ENCODE measurements at regions not wholly inside any gene's neighbourhood (a gene's known extent, or its start where the extent isn't known, plus 50 kb on each side); places are given as distances from the start of the nearest gene placed in this dataset.

DNA sequence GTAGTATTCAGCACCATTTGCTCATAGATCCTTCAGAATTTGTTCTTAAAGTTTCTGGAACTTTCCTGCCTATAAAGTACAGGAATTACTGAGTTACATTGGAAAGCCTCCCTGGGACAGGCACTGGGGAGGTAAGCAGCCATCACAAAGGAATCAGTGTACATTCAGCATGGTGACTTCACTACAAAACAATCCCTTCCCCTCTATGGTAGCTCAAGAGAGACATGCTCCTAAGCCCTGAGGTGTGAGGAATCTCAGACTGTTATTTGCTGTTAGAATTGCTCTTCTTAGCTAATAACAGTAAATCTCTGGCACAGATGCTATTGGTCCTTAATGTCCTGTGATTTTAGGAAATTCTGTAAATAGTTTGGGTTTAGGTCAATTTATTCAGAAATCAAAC, 1898.0 kb upstream of the PCDH7 start (continued):
- TF ChIP-seq, protein P1, sequence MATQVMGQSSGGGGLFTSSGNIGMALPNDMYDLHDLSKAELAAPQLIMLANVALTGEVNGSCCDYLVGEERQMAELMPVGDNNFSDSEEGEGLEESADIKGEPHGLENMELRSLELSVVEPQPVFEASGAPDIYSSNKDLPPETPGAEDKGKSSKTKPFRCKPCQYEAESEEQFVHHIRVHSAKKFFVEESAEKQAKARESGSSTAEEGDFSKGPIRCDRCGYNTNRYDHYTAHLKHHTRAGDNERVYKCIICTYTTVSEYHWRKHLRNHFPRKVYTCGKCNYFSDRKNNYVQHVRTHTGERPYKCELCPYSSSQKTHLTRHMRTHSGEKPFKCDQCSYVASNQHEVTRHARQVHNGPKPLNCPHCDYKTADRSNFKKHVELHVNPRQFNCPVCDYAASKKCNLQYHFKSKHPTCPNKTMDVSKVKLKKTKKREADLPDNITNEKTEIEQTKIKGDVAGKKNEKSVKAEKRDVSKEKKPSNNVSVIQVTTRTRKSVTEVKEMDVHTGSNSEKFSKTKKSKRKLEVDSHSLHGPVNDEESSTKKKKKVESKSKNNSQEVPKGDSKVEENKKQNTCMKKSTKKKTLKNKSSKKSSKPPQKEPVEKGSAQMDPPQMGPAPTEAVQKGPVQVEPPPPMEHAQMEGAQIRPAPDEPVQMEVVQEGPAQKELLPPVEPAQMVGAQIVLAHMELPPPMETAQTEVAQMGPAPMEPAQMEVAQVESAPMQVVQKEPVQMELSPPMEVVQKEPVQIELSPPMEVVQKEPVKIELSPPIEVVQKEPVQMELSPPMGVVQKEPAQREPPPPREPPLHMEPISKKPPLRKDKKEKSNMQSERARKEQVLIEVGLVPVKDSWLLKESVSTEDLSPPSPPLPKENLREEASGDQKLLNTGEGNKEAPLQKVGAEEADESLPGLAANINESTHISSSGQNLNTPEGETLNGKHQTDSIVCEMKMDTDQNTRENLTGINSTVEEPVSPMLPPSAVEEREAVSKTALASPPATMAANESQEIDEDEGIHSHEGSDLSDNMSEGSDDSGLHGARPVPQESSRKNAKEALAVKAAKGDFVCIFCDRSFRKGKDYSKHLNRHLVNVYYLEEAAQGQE (IDR thresholded peaks at IDR 0.05; ENCODE audit: unreplicated experiment): no peak
- no peak for TF ChIP-seq CREB1 (CRISPR knock-in tag; IDR thresholded peaks at IDR 0.05; ENCODE audit: low read depth)

DNA sequence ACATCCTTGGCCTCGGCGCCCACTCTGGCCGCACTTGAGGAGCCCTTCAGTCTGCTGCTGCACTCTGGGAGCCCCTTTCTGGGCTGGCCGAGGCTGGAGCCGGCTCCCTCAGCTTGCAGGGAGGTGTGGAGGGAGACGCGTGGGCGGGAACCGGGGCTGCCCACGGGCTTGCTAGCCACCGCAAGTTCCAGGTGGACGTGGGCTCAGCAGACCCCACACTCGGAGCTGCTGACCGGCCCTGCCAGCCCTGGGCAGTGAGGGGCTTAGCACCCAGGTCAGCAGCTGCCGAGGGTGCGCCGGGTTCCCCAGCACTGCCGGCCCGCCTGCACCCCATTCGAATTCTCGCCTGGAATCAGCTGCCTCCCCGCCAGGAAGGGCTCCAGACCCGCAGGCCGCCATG, 1892.3 kb upstream of the PCDH7 start:
- H3K27ac ChIP-seq (ENCODE audit: low read depth): no peak overlapping the region
- no peak for DNase-seq (ENCODE audit: low spot score)
- no peak overlapping the region for H3K27ac Mint-ChIP-seq
- H3K4me1 ChIP-seq (ENCODE audit: insufficient read depth): no peaks in the 10 kb centered on the region
- H2AFZ ChIP-seq: no peak overlapping the region
- H3F3A ChIP-seq (replicated peaks; ENCODE audit: low read depth): no peaks in the 10 kb centered on the region
- no peak overlapping the region for H3K4me3 ChIP-seq
- H3K36me3 ChIP-seq (ENCODE audit: insufficient read depth): no peaks in the 10 kb centered on the region
- no peaks in the 10 kb centered on the region for H3K27me3 Mint-ChIP-seq (ENCODE audit: insufficient read depth, low read depth, poor library complexity)
- H3K4me1 Mint-ChIP-seq: no peaks in the 10 kb centered on the region
- peaks cover 9% of the 10 kb centered on the region; the same call in 2 of the 3 replicates for H3K36me3 Mint-ChIP-seq (ENCODE audit: low read depth)
- no peaks in the 10 kb centered on the region for H3K27me3 ChIP-seq (ENCODE audit: insufficient read depth)
- H3K9me3 Mint-ChIP-seq: peaks cover 9% of the 10 kb centered on the region
- H3K79me2 ChIP-seq (replicated peaks; ENCODE audit: insufficient read depth): no peaks in the 10 kb centered on the region
- H4K20me1 ChIP-seq (replicated peaks; ENCODE audit: insufficient read depth): no peaks in the 10 kb centered on the region
- H3K4me2 ChIP-seq: no peak overlapping the region
- H3K9me2 ChIP-seq (ENCODE audit: insufficient read depth): peaks cover 9% of the 10 kb centered on the region; the same call in 1 of the 2 replicates
- H3K4me3 Mint-ChIP-seq: no peak overlapping the region
- no peak for ATAC-seq
- no peak for TF ChIP-seq STAT1 (IDR thresholded peaks at IDR 0.05; ENCODE audit: unreplicated experiment)
- no peak for TF ChIP-seq ZNF331 (CRISPR knock-in tag; IDR thresholded peaks at IDR 0.05; ENCODE audit: low read depth)
- TF ChIP-seq CREB1 (CRISPR knock-in tag; IDR thresholded peaks at IDR 0.05; ENCODE audit: low read depth): no peak
- TF ChIP-seq EZH2 (IDR thresholded peaks at IDR 0.05; ENCODE audit: low read depth, unreplicated experiment): no peak
- no peak for TF ChIP-seq POLR2AphosphoS5 (IDR thresholded peaks at IDR 0.05; ENCODE audit: low read depth)
- TF ChIP-seq, protein P2, sequence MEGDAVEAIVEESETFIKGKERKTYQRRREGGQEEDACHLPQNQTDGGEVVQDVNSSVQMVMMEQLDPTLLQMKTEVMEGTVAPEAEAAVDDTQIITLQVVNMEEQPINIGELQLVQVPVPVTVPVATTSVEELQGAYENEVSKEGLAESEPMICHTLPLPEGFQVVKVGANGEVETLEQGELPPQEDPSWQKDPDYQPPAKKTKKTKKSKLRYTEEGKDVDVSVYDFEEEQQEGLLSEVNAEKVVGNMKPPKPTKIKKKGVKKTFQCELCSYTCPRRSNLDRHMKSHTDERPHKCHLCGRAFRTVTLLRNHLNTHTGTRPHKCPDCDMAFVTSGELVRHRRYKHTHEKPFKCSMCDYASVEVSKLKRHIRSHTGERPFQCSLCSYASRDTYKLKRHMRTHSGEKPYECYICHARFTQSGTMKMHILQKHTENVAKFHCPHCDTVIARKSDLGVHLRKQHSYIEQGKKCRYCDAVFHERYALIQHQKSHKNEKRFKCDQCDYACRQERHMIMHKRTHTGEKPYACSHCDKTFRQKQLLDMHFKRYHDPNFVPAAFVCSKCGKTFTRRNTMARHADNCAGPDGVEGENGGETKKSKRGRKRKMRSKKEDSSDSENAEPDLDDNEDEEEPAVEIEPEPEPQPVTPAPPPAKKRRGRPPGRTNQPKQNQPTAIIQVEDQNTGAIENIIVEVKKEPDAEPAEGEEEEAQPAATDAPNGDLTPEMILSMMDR (conservative IDR thresholded peaks at IDR 0.05; ENCODE audit: low read depth in 2 of 2): no peak
- no peak for TF ChIP-seq ZNF114 (CRISPR knock-in tag; IDR thresholded peaks at IDR 0.05)
- TF ChIP-seq EZH2phosphoT487 (IDR thresholded peaks at IDR 0.05; ENCODE audit: unreplicated experiment): no peak
- TF ChIP-seq, protein P3, sequence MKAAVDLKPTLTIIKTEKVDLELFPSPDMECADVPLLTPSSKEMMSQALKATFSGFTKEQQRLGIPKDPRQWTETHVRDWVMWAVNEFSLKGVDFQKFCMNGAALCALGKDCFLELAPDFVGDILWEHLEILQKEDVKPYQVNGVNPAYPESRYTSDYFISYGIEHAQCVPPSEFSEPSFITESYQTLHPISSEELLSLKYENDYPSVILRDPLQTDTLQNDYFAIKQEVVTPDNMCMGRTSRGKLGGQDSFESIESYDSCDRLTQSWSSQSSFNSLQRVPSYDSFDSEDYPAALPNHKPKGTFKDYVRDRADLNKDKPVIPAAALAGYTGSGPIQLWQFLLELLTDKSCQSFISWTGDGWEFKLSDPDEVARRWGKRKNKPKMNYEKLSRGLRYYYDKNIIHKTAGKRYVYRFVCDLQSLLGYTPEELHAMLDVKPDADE (IDR thresholded peaks at IDR 0.05): no peak
- no peak for TF ChIP-seq NANOG (IDR thresholded peaks at IDR 0.05; ENCODE audit: borderline replicate concordance)
- TF ChIP-seq, protein P1 (IDR thresholded peaks at IDR 0.05; ENCODE audit: unreplicated experiment): no peak
- no peak for TF ChIP-seq JUNB (IDR thresholded peaks at IDR 0.05; ENCODE audit: unreplicated experiment)
